Liver (tissue), 2 donors: ENCODE measurements at regions not wholly inside any gene's neighbourhood (a gene's known extent, or its start where the extent isn't known, plus 50 kb on each side); places are given as distances from the start of the nearest gene placed in this dataset.

Experiments used
- TF ChIP-seq, protein P1 (sequence below): fragments of 150-350 bp; IDR thresholded peaks from 2 replicates; pipeline ENCODE4 v1.5.1; 2017; ENCODE audit warnings: improper control_type of control experiment, low read depth, low read length; ENCODE audit not compliant: missing input control
- TF ChIP-seq, protein P2 (sequence below): IDR thresholded peaks from 2 replicates; pipeline ENCODE4 v1.6.1; 2016; ENCODE audit warnings: antibody characterized with exemption, mild to moderate bottlenecking
- donor health status: healthy.

DNA sequence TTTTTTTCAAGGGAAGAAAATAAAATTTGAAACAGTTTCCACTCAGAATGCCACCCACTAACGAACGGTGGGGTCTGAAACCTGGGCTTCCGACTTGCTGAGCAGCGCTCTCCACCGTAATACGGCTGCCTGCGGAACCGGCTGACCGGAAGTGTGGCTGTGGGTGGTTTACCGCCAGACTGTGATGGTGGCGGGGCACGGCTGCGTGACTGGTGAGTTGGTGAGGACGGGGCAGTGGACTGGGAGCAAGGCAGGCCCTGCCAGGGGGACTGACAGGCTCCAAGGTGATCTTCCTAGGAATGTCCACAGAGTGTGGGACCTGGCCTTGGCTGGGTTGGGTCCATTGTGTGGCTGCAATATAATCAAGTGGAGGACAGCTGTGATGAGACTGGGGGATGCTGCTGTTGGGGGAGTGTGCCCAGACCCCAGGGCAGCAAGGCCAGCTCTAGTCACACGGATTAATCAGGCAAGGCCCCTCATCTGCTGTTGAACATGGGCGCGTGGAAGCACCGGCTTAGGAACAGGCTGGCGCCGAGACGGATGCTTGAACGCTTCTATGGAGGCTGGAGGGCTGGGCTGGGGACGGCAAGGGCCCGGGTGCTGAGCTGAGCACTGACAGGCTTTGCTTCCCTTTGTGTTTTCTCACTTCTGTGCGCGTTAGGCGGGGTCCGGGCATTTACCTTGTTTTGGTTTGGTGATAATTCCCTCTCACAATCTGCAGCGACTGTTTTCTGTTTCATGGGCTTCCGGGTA, 357.7 kb upstream of the SPRED2 start:
- TF ChIP-seq, protein P1, sequence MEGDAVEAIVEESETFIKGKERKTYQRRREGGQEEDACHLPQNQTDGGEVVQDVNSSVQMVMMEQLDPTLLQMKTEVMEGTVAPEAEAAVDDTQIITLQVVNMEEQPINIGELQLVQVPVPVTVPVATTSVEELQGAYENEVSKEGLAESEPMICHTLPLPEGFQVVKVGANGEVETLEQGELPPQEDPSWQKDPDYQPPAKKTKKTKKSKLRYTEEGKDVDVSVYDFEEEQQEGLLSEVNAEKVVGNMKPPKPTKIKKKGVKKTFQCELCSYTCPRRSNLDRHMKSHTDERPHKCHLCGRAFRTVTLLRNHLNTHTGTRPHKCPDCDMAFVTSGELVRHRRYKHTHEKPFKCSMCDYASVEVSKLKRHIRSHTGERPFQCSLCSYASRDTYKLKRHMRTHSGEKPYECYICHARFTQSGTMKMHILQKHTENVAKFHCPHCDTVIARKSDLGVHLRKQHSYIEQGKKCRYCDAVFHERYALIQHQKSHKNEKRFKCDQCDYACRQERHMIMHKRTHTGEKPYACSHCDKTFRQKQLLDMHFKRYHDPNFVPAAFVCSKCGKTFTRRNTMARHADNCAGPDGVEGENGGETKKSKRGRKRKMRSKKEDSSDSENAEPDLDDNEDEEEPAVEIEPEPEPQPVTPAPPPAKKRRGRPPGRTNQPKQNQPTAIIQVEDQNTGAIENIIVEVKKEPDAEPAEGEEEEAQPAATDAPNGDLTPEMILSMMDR = no peak
- TF ChIP-seq, protein P2, sequence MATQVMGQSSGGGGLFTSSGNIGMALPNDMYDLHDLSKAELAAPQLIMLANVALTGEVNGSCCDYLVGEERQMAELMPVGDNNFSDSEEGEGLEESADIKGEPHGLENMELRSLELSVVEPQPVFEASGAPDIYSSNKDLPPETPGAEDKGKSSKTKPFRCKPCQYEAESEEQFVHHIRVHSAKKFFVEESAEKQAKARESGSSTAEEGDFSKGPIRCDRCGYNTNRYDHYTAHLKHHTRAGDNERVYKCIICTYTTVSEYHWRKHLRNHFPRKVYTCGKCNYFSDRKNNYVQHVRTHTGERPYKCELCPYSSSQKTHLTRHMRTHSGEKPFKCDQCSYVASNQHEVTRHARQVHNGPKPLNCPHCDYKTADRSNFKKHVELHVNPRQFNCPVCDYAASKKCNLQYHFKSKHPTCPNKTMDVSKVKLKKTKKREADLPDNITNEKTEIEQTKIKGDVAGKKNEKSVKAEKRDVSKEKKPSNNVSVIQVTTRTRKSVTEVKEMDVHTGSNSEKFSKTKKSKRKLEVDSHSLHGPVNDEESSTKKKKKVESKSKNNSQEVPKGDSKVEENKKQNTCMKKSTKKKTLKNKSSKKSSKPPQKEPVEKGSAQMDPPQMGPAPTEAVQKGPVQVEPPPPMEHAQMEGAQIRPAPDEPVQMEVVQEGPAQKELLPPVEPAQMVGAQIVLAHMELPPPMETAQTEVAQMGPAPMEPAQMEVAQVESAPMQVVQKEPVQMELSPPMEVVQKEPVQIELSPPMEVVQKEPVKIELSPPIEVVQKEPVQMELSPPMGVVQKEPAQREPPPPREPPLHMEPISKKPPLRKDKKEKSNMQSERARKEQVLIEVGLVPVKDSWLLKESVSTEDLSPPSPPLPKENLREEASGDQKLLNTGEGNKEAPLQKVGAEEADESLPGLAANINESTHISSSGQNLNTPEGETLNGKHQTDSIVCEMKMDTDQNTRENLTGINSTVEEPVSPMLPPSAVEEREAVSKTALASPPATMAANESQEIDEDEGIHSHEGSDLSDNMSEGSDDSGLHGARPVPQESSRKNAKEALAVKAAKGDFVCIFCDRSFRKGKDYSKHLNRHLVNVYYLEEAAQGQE = no peak
